IMR-90 (cell line): ENCODE measurements at regions not wholly inside any gene's neighbourhood (a gene's known extent, or its start where the extent isn't known, plus 50 kb on each side); places are given as distances from the start of the nearest gene placed in this dataset.

ENCODE experiments used
- ATAC-seq: fragments of 200-7000 bp; cut with Tn5 transposase; 2 replicates; pipeline ENCODE4 v1.9.1; 2020; ENCODE audit warnings: low read depth, mild to moderate bottlenecking, moderate library complexity
- BruUV-seq: library from RNA; stranded (reverse); fragments of 400-500 nt; replicated peaks from 2 replicates; lab custom pipeline; 2021; lab: Mats Ljungman, UMichigan
- CTCF ChIA-PET: fragments of 300-600 bp; formaldehyde crosslinking; extraction: SDS; loops from one replicate; lab custom pipeline; 2021; ENCODE audit warnings: antibody characterized with exemption; lab: Yijun Ruan, JAX
- POLR2A ChIA-PET: fragments of 300-600 bp; sonication (Branson Sonifier 250); formaldehyde crosslinking; loops from one replicate; lab custom pipeline; 2022; ENCODE audit warnings: antibody characterized with exemption; ENCODE audit not compliant: unreplicated experiment; lab: Charles Lee
- DNase-seq: peaks from one replicate; pipeline ENCODE4 v3.0.0; 2013
- H2AFZ ChIP-seq: replicated peaks from 2 replicates; pipeline ENCODE3; 2013; ENCODE audit warnings: low read length, mild to moderate bottlenecking; ENCODE audit not compliant: poor library complexity
- H2AK5ac ChIP-seq: 2 replicates; pipeline ENCODE4 v1.6.1; 2013; ENCODE audit warnings: low read depth, low read length, inconsistent platforms
- H2AK9ac ChIP-seq: replicated peaks from 2 replicates; pipeline ENCODE3; 2013; ENCODE audit warnings: mild to moderate bottlenecking, low read depth, low read length, moderate library complexity; ENCODE audit not compliant: poor library complexity
- H2BK120ac ChIP-seq: 2 replicates; pipeline ENCODE4 v1.6.1; 2013; ENCODE audit warnings: low read depth, low read length, inconsistent platforms
- H2BK15ac ChIP-seq: 3 replicates; pipeline ENCODE4 v1.6.1; 2013; ENCODE audit warnings: low read depth, low read length, inconsistent platforms
- H2BK20ac ChIP-seq: 2 replicates; pipeline ENCODE4 v1.6.1; 2013; ENCODE audit warnings: low read depth, mild to moderate bottlenecking, inconsistent platforms, low read length, moderate library complexity
- H2BK5ac ChIP-seq: 2 replicates; pipeline ENCODE4 v1.6.1; 2013; ENCODE audit warnings: mild to moderate bottlenecking, low read depth, low read length, inconsistent platforms; ENCODE audit not compliant: poor library complexity, severe bottlenecking
- H3K14ac ChIP-seq: replicated peaks from 2 replicates; pipeline ENCODE4 v1.6.1; 2013; ENCODE audit warnings: low read depth, low read length, inconsistent platforms
- H3K18ac ChIP-seq: 2 replicates; pipeline ENCODE4 v1.6.1; 2013; ENCODE audit warnings: low read depth, low read length, control low read depth
- H3K23ac ChIP-seq: 2 replicates; pipeline ENCODE4 v1.6.1; 2013; ENCODE audit warnings: low read depth, low read length, inconsistent platforms
- H3K27ac ChIP-seq: 2 replicates; pipeline ENCODE4 v1.5.1; 2013; ENCODE audit warnings: mild to moderate bottlenecking, control low read depth, low read length; ENCODE audit not compliant: insufficient read depth
- H3K27me3 ChIP-seq: 2 replicates; pipeline ENCODE4 v1.6.1; 2013; ENCODE audit warnings: low read length; ENCODE audit not compliant: control insufficient read depth, insufficient read depth
- H3K36me3 ChIP-seq: 2 replicates; pipeline ENCODE4 v1.6.1; 2013; ENCODE audit warnings: low read length, mixed read lengths; ENCODE audit not compliant: control insufficient read depth, insufficient read depth
- H3K4ac ChIP-seq: 2 replicates; pipeline ENCODE4 v1.6.1; 2013; ENCODE audit warnings: low read depth, low read length, inconsistent platforms
- H3K4me1 ChIP-seq: 2 replicates; pipeline ENCODE4 v1.6.1; 2013; ENCODE audit warnings: low read length, mixed read lengths; ENCODE audit not compliant: control insufficient read depth, insufficient read depth
- H3K4me2 ChIP-seq: 2 replicates; pipeline ENCODE4 v1.6.1; 2013; ENCODE audit warnings: low read depth, mild to moderate bottlenecking, control low read depth, low read length, moderate library complexity
- H3K4me3 ChIP-seq: 2 replicates; pipeline ENCODE4 v1.5.1; 2013; ENCODE audit warnings: low read depth, mild to moderate bottlenecking, control low read depth, low read length, moderate library complexity; ENCODE audit not compliant: insufficient read depth
- H3K56ac ChIP-seq: 2 replicates; pipeline ENCODE4 v1.6.1; 2013; ENCODE audit warnings: low read length, inconsistent platforms; ENCODE audit not compliant: insufficient read depth; ENCODE audit errors: extremely low read depth
- H3K79me1 ChIP-seq, 2 experiments: 2 replicates each; pipeline ENCODE4 v1.6.1; 2013; ENCODE audit warnings: low read length in 2 of 2, inconsistent platforms in 1 of 2, low read depth in 1 of 2
- H3K9ac ChIP-seq: 2 replicates; pipeline ENCODE4 v1.6.1; 2013; ENCODE audit warnings: low read depth, low read length, control low read depth
- H3K9me1 ChIP-seq: 2 replicates; pipeline ENCODE4 v1.6.1; 2013; ENCODE audit warnings: low read length, inconsistent platforms; ENCODE audit not compliant: insufficient read depth
- H3K9me3 ChIP-seq: 2 replicates; pipeline ENCODE4 v1.6.1; 2013; ENCODE audit warnings: low read length; ENCODE audit not compliant: control insufficient read depth, insufficient read depth
- H4K20me1 ChIP-seq: 2 replicates; pipeline ENCODE4 v1.6.1; 2013; ENCODE audit warnings: low read length, inconsistent platforms; ENCODE audit not compliant: insufficient read depth
- H4K5ac ChIP-seq: 2 replicates; pipeline ENCODE4 v1.6.1; 2013; ENCODE audit warnings: mild to moderate bottlenecking, low read depth, low read length, control low read depth
- H4K8ac ChIP-seq, 2 experiments: 2 replicates each; pipeline ENCODE4 v1.6.1; 2013; ENCODE audit warnings: low read depth in 2 of 2, low read length in 2 of 2, control low read depth in 1 of 2, inconsistent platforms in 1 of 2
- H4K91ac ChIP-seq: 2 replicates; pipeline ENCODE4 v1.6.1; 2013; ENCODE audit warnings: low read depth, low read length, inconsistent platforms; ENCODE audit not compliant: insufficient read depth
- BHLHE40 ChIP-seq: fragments of 150-350 bp; IDR thresholded peaks from 2 replicates; pipeline ENCODE4 v1.6.1; 2016; ENCODE audit warnings: mild to moderate bottlenecking, low read depth, low read length
- CEBPB ChIP-seq: IDR thresholded peaks from 2 replicates; pipeline ENCODE4 v1.6.1; 2012; ENCODE audit warnings: low read depth, low read length, improper control_type of control experiment
- CHD1 ChIP-seq: IDR thresholded peaks from 2 replicates; pipeline ENCODE4 v1.6.1; 2012; ENCODE audit warnings: low read depth, low read length, improper control_type of control experiment
- CTCF ChIP-seq: conservative IDR thresholded peaks from 2 replicates; pipeline ENCODE4 v1.5.1; 2012; ENCODE audit warnings: mild to moderate bottlenecking, low read depth, low read length, improper control_type of control experiment
- ELK1 ChIP-seq: fragments of 150-350 bp; IDR thresholded peaks from 2 replicates; pipeline ENCODE4 v1.6.1; 2016; ENCODE audit warnings: low read depth, mild to moderate bottlenecking, low read length, moderate library complexity, borderline replicate concordance
- FOS ChIP-seq: fragments of 150-350 bp; IDR thresholded peaks from 2 replicates; pipeline ENCODE4 v1.6.1; 2016; ENCODE audit warnings: low read depth, low read length
- MAFK ChIP-seq: IDR thresholded peaks from 2 replicates; pipeline ENCODE4 v1.6.1; 2012; ENCODE audit warnings: low read depth, low read length, improper control_type of control experiment
- MAZ ChIP-seq: IDR thresholded peaks from 2 replicates; pipeline ENCODE4 v1.6.1; 2012; ENCODE audit warnings: low read depth, mild to moderate bottlenecking, low read length, improper control_type of control experiment, moderate library complexity, borderline replicate concordance
- MXI1 ChIP-seq: IDR thresholded peaks from 2 replicates; pipeline ENCODE4 v1.6.1; 2012; ENCODE audit warnings: low read depth, mild to moderate bottlenecking, low read length, moderate library complexity, borderline replicate concordance
- NFE2L2 ChIP-seq: fragments of 150-350 bp; IDR thresholded peaks from 2 replicates; pipeline ENCODE4 v1.6.1; 2016; ENCODE audit warnings: low read depth, mild to moderate bottlenecking, low read length
- POLR2A ChIP-seq: IDR thresholded peaks from 2 replicates; pipeline ENCODE4 v1.6.1; 2012; ENCODE audit warnings: mild to moderate bottlenecking, low read depth, low read length
- RAD21 ChIP-seq: IDR thresholded peaks from 2 replicates; pipeline ENCODE4 v1.6.1; 2012; ENCODE audit warnings: low read length, improper control_type of control experiment
- RCOR1 ChIP-seq: IDR thresholded peaks from 2 replicates; pipeline ENCODE4 v1.6.1; 2012; ENCODE audit warnings: mild to moderate bottlenecking, low read length, improper control_type of control experiment; ENCODE audit not compliant: insufficient replicate concordance
- RFX5 ChIP-seq: IDR thresholded peaks from 2 replicates; pipeline ENCODE4 v1.8.0; 2012; ENCODE audit warnings: low read depth, mild to moderate bottlenecking, low read length, moderate library complexity
- SMC3 ChIP-seq: fragments of 150-350 bp; IDR thresholded peaks from 2 replicates; pipeline ENCODE4 v1.6.1; 2016; ENCODE audit warnings: low read depth, mild to moderate bottlenecking, antibody characterized with exemption, low read length, moderate library complexity
- USF2 ChIP-seq: fragments of 150-350 bp; IDR thresholded peaks from 2 replicates; pipeline ENCODE4 v1.6.1; 2017; ENCODE audit warnings: mild to moderate bottlenecking, antibody characterized with exemption, low read length, low read depth
- WGBS, 2 experiments: methylation state at CpG; one replicate each; pipeline versions ENCODE4 v1.1.5 to v1.1.7; 2013; ENCODE audit warnings: missing lambda C conversion rate in 2 of 2; ENCODE audit not compliant: insufficient read length in 1 of 2; ENCODE audit errors: extremely low coverage in 2 of 2; 5-methylcytosine and 5-hydroxymethylcytosine counted together
- dilution Hi-C: fragments of 300-500 bp; cut with HindIII; formaldehyde crosslinking; loops from one replicate; pipeline ENCODE4 v1.14.3; 2018; ENCODE audit warnings: low sequenced_read_pairs; ENCODE audit not compliant: unreplicated experiment
- in situ Hi-C: fragments of 300-500 bp; cut with MboI; formaldehyde crosslinking; loops from 3 replicates; pipeline ENCODE4 v1.14.3; 2019; ENCODE audit warnings: low sequenced_read_pairs, inconsistent platforms, mixed read lengths
- intact Hi-C: fragments of 100-400 bp; cut with micrococcal nuclease; formaldehyde crosslinking; loops from 2 replicates; pipeline ENCODE4 v1.10.0; 2022

GRCh38 chr15:53128652-53129051, 338.5 kb upstream of the ONECUT1 start:
- Histone ChIP-seq H4K8ac (no peak overlapping the region), H3K9me1 (no peaks in the 10 kb centered on the region), H3K79me1 (no peaks in the 10 kb centered on the region), H2BK5ac (no peak overlapping the region), H2AK5ac (no peak overlapping the region), H2BK20ac (no peak overlapping the region), H2BK120ac (no peak overlapping the region), H4K91ac (no peak overlapping the region), H3K9me3 (peaks cover 15% of the 10 kb centered on the region), H2BK15ac (no peak overlapping the region), H3K23ac (no peak overlapping the region), H2AK9ac (no peak overlapping the region), H4K20me1 (no peaks in the 10 kb centered on the region), H3K27me3 (no peaks in the 10 kb centered on the region), H3K27ac (no peak overlapping the region), H4K5ac (no peak overlapping the region), H3K56ac (no peak overlapping the region), H3K4me1 (no peaks in the 10 kb centered on the region), H3K9ac (no peak overlapping the region), H3K36me3 (no peaks in the 10 kb centered on the region), H3K14ac (no peak overlapping the region), H3K4me3 (no peak overlapping the region), H2AFZ (no peak overlapping the region), H3K4ac (no peak overlapping the region), H3K18ac (no peak overlapping the region), H3K4me2 (no peak overlapping the region)
- DNase-seq, result no peak
- ChIA-PET POLR2A (no interaction called here), CTCF (no interaction called here)
- BruUV-seq, result no TSS peak
- WGBS, 2 experiments, result no CpG with 5 or more reads among the region's 5 CpGs
- no peak for ATAC-seq
- TF ChIP-seq RFX5, result no peak
- TF ChIP-seq RAD21, result no peak
- TF ChIP-seq ELK1, result no peak
- TF ChIP-seq SMC3, result no peak
- no peak for TF ChIP-seq MAZ
- no peak for TF ChIP-seq USF2
- TF ChIP-seq FOS, result no peak
- TF ChIP-seq RCOR1, result no peak
- no peak for TF ChIP-seq NFE2L2
- TF ChIP-seq POLR2A, result no peak
- no peak for TF ChIP-seq BHLHE40
- TF ChIP-seq CEBPB, result no peak
- no peak for TF ChIP-seq MAFK
- no peak for TF ChIP-seq MXI1
- no peak for TF ChIP-seq CTCF
- TF ChIP-seq CHD1, result no peak
- intact Hi-C loops, result no loop called here
- in situ Hi-C loops, result no loop called here
- dilution Hi-C loops, result no loop called here
